K562 (cell line): ENCODE measurements at regions not wholly inside any gene's neighbourhood (a gene's known extent, or its start where the extent isn't known, plus 50 kb on each side); places are given as distances from the start of the nearest gene placed in this dataset.

Experiments
- ATAC-seq: fragments of 200-7000 bp; cut with Tn5 transposase; 3 replicates; pipeline ENCODE4 v1.9.1; 2020; ENCODE audit warnings: moderate library complexity
- BruUV-seq: library from RNA; stranded (reverse); fragments of 400-500 nt; replicated peaks from 2 replicates; lab custom pipeline; 2021; lab: Mats Ljungman, UMichigan
- CTCF ChIA-PET: fragments of 300-600 bp; formaldehyde crosslinking; extraction: SDS; loops from one replicate; lab custom pipeline; 2021; ENCODE audit warnings: low intra/inter-chr PET ratio; lab: Yijun Ruan, JAX
- POLR2A ChIA-PET: fragments of 300-600, 350-650 bp; sonication (Branson Sonifier 250); formaldehyde crosslinking; extraction: SDS; loops from one replicate; lab custom pipeline; 2021; ENCODE audit warnings: antibody characterized with exemption, inconsistent platforms; lab: Yijun Ruan, JAX
- DNase-seq, 4 experiments: peaks; one replicate each; pipeline versions ENCODE4 v3.0.0 to v3.0.0-alpha.2; 2011 to 2018; ENCODE audit warnings: low spot score in 3 of 4, mixed read lengths in 3 of 4; ENCODE audit errors: extremely low read depth in 1 of 4
- FAIRE-seq: peaks from 2 replicates; lab custom pipeline; 2011; peaks lifted over from hg19 to GRCh38; lab: Jason Lieb, UNC
- H2AFZ ChIP-seq: 2 replicates; pipeline ENCODE4 v1.6.0; 2011; ENCODE audit warnings: low read depth, low read length, control low read depth, inconsistent platforms
- H3K27ac ChIP-seq: fragments of 200-600 bp; 3 replicates; pipeline ENCODE4 v1.8.0; 2011; ENCODE audit warnings: low read depth, mild to moderate bottlenecking, control low read depth, inconsistent platforms, low read length, moderate library complexity, mixed read lengths; ENCODE audit errors: extremely low read depth
- H3K27me3 ChIP-seq, 2 experiments: fragments of 300-600 bp in 1 of 2; 2 replicates in 1 of 2; 3 replicates in 1 of 2; pipeline versions ENCODE4 v1.6.0 to v1.8.0; 2011; ENCODE audit warnings: inconsistent platforms in 2 of 2, low read length in 2 of 2, mild to moderate bottlenecking in 1 of 2, mixed read lengths in 1 of 2, moderate library complexity in 1 of 2; ENCODE audit not compliant: control insufficient read depth in 2 of 2, insufficient read depth in 2 of 2
- H3K36me3 ChIP-seq: fragments of 300-600 bp; 3 replicates; pipeline ENCODE4 v1.8.0; 2011; ENCODE audit warnings: mild to moderate bottlenecking, low read length, inconsistent platforms; ENCODE audit not compliant: control insufficient read depth, insufficient read depth
- H3K4me1 ChIP-seq, 2 experiments: fragments of 200-600 bp in 1 of 2; replicated peaks in 1 of 2; 2 replicates in 1 of 2; 3 replicates in 1 of 2; pipeline versions ENCODE4 v1.5.1 to v1.8.0; 2011; ENCODE audit warnings: inconsistent platforms in 2 of 2, low read length in 2 of 2, mild to moderate bottlenecking in 1 of 2, mixed read lengths in 1 of 2, moderate library complexity in 1 of 2; ENCODE audit not compliant: control insufficient read depth in 2 of 2, insufficient read depth in 2 of 2
- H3K4me2 ChIP-seq: 2 replicates; pipeline ENCODE4 v1.6.1; 2011; ENCODE audit warnings: low read length, control low read depth, inconsistent platforms, mixed read lengths; ENCODE audit not compliant: insufficient read depth
- H3K4me3 ChIP-seq: fragments of 200-600 bp; sonication (generic), shearing (Covaris generic); 2 replicates; pipeline ENCODE4 v1.5.1; 2016; ENCODE audit warnings: control low read depth, inconsistent platforms
- H3K79me2 ChIP-seq: fragments of 200-600 bp; 3 replicates; pipeline ENCODE4 v1.8.0; 2011; ENCODE audit warnings: low read length, inconsistent platforms; ENCODE audit not compliant: control insufficient read depth, insufficient read depth
- H3K9ac ChIP-seq, 2 experiments: 2 replicates each; pipeline versions ENCODE4 v1.6.0 to v1.6.1; 2011; ENCODE audit warnings: low read depth in 2 of 2, low read length in 2 of 2, control low read depth in 1 of 2, inconsistent platforms in 1 of 2, mild to moderate bottlenecking in 1 of 2, mixed read lengths in 1 of 2; ENCODE audit not compliant: insufficient read depth in 1 of 2
- H3K9me1 ChIP-seq: one replicate; pipeline ENCODE4 v1.6.0; 2011; ENCODE audit warnings: inconsistent platforms, mild to moderate bottlenecking, low read length, moderate library complexity; ENCODE audit not compliant: control insufficient read depth, insufficient read depth
- H3K9me3 ChIP-seq: replicated peaks from 2 replicates; pipeline ENCODE4 v1.5.1; 2011; ENCODE audit warnings: low read depth, low read length, inconsistent platforms; ENCODE audit not compliant: control insufficient read depth, insufficient read depth
- H4K20me1 ChIP-seq: replicated peaks from 2 replicates; pipeline ENCODE4 v1.6.1; 2011; ENCODE audit warnings: low read length, inconsistent platforms, mixed read lengths; ENCODE audit not compliant: control insufficient read depth, insufficient read depth
- CBFA2T2 ChIP-seq: fragments of 450-650 bp; conservative IDR thresholded peaks from 2 replicates; pipeline ENCODE4 v1.6.1; 2017; ENCODE audit warnings: mild to moderate bottlenecking
- MAFK ChIP-seq: IDR thresholded peaks from 2 replicates; pipeline ENCODE4 v1.6.1; 2011; ENCODE audit warnings: low read length, improper control_type of control experiment
- PTBP1 ChIP-seq: fragments of 200-400 bp; formaldehyde crosslinking; IDR thresholded peaks from 2 replicates; pipeline ENCODE4 v1.6.1; 2017; ENCODE audit warnings: low read depth, low read length
- THRAP3 ChIP-seq: fragments of 450-650 bp; IDR thresholded peaks from 2 replicates; pipeline ENCODE4 v1.6.1; 2016; ENCODE audit warnings: mild to moderate bottlenecking, inconsistent platforms, borderline replicate concordance
- ZFP30 ChIP-seq: fragments of 250-450 bp; sonication (Bioruptor Pico); IDR thresholded peaks from 2 replicates; pipeline ENCODE4 v1.8.0; 2022; ENCODE audit warnings: moderate library complexity, mild to moderate bottlenecking, inconsistent platforms, borderline replicate concordance
- ZNF165 ChIP-seq: fragments of 250-450 bp; sonication (Bioruptor Pico); IDR thresholded peaks from 2 replicates; pipeline ENCODE4 v1.4.0; 2020; ENCODE audit warnings: borderline replicate concordance
- ZNF239 ChIP-seq: fragments of 250-450 bp; sonication (Bioruptor Pico); IDR thresholded peaks from 2 replicates; pipeline ENCODE4 v1.4.0; 2020; ENCODE audit warnings: mild to moderate bottlenecking
- WGBS: fragments of 100-300 bp; shearing (Covaris generic); methylation state at CpG from one replicate; pipeline ENCODE4 v1.1.6; 2016; ENCODE audit warnings: low coverage, mixed read lengths; ENCODE audit not compliant: insufficient coverage; ENCODE audit errors: missing lambda C conversion rate; 5-methylcytosine and 5-hydroxymethylcytosine counted together
- in situ Hi-C: fragments of 300-500 bp; cut with MboI; formaldehyde crosslinking; loops from 4 replicates; pipeline ENCODE4 v1.15.0; 2018; ENCODE audit warnings: inconsistent platforms, mixed read lengths
- intact Hi-C: fragments of 100-400 bp; cut with micrococcal nuclease; formaldehyde crosslinking; loops from 2 replicates; pipeline ENCODE4 v1.14.2; 2022
- TF ChIP-seq, protein P1 (sequence below), 2 experiments: fragments of 450-650 bp; IDR thresholded peaks; 2 replicates each; pipeline ENCODE4 v1.6.1; 2018; ENCODE audit warnings: mild to moderate bottlenecking in 2 of 2, low read depth in 1 of 2; ENCODE audit not compliant: partially characterized antibody in 2 of 2
- TF ChIP-seq, protein P2 (sequence below): sonication (generic); formaldehyde crosslinking; IDR thresholded peaks from 2 replicates; pipeline ENCODE4 v1.8.0; 2023; ENCODE audit warnings: mild to moderate bottlenecking, missing genetic modification reagents
- TF ChIP-seq, protein P3 (sequence below): fragments of 450-650 bp; IDR thresholded peaks from 2 replicates; pipeline ENCODE4 v1.6.1; 2017; ENCODE audit warnings: antibody characterized with exemption, mild to moderate bottlenecking

DNA sequence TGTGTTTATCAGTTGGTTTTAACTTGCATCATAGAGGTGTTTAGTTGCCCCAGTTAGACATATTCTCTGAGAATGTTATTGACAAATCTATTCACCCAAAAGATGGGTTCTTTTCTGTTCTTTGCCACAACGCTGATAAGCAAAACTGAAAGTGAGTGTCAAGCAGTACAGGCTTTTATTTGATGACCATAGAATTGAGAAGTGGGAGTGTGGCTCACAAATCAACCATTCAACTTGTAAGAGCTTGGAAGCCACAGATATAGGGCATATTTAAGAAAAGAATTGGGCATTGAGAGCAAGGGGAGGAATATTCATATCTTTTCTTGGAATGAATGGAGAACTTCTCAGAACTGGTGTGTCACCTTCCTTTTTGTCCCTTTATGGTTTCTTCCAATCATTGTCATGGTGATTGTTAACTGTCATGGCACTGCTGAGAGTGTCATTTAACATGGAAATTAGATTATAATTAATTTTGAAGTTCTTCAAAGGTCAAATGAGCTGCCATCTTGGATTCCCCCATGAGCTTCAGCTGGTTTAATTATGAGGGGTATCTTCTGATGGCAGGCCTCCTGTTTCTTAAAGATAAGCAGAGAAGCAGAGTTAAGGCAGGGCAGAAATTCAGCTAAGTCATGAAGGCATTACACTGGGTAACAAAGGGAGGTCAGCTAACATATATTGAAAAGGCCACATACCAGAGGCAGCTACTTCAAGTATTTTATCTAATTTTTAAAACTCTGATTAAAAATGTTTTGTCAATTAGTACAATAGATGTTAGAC, 254.0 kb upstream of the HTR1E start (continued):
- TF ChIP-seq, protein P1, sequence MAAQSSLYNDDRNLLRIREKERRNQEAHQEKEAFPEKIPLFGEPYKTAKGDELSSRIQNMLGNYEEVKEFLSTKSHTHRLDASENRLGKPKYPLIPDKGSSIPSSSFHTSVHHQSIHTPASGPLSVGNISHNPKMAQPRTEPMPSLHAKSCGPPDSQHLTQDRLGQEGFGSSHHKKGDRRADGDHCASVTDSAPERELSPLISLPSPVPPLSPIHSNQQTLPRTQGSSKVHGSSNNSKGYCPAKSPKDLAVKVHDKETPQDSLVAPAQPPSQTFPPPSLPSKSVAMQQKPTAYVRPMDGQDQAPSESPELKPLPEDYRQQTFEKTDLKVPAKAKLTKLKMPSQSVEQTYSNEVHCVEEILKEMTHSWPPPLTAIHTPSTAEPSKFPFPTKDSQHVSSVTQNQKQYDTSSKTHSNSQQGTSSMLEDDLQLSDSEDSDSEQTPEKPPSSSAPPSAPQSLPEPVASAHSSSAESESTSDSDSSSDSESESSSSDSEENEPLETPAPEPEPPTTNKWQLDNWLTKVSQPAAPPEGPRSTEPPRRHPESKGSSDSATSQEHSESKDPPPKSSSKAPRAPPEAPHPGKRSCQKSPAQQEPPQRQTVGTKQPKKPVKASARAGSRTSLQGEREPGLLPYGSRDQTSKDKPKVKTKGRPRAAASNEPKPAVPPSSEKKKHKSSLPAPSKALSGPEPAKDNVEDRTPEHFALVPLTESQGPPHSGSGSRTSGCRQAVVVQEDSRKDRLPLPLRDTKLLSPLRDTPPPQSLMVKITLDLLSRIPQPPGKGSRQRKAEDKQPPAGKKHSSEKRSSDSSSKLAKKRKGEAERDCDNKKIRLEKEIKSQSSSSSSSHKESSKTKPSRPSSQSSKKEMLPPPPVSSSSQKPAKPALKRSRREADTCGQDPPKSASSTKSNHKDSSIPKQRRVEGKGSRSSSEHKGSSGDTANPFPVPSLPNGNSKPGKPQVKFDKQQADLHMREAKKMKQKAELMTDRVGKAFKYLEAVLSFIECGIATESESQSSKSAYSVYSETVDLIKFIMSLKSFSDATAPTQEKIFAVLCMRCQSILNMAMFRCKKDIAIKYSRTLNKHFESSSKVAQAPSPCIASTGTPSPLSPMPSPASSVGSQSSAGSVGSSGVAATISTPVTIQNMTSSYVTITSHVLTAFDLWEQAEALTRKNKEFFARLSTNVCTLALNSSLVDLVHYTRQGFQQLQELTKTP (IDR thresholded peaks at IDR 0.05; ENCODE audit: low read depth in 1 of 2, partially characterized antibody in 2 of 2) = no peak
- TF ChIP-seq MAFK (peak; percentile 86), ZNF165 (CRISPR knock-in tag) (no peak)

DNA sequence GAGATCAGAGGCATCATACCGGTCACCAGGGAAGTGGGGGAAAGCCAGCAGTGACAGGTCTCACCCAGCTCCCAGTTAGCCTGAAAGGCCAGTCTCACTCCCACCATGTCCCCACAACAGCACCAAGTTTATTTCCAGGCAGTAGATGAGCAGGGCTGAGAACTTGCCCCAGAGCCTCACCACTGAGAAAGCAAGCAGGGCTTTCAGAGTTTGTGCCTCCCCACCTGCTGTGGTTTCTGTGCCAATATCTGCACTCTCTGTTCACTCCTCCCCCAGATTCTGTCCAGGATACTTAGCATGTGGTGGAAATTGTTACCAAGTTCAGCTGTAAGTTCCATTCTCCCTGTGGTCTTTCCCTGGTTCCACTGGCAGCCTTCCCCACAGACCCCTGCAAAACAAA, 255.0 kb upstream of the HTR1E start:
- no peaks in the 10 kb centered on the region for H3K27me3 ChIP-seq
- CTCF ChIA-PET = no interaction called here
- H2AFZ ChIP-seq = peak overlapping the region; percentile 94
- peaks cover 11 to 51% of the 10 kb centered on the region in 2 experiments for H3K4me1 ChIP-seq
- WGBS = 36% methylated on average over 1 of the region's 1 CpG
- no peaks in the 10 kb centered on the region for H4K20me1 ChIP-seq
- BruUV-seq = no TSS peak
- peak in 2 of 4 experiments; percentile 9 to 33 for DNase-seq
- intact Hi-C loops (loop anchor here (5.0 kb wide), 1 partner anchor 65 kb away; no protein-coding TSS in a partner anchor), in situ Hi-C loops (loop anchor here (25.0 kb wide), 1 partner anchor 1920 kb away; the partner anchor contains the start of gene TBX18)
- H3K27ac ChIP-seq = peak overlapping the region; percentile 95
- H3K79me2 ChIP-seq = no peaks in the 10 kb centered on the region
- FAIRE-seq = no peak
- H3K4me3 ChIP-seq = no peak overlapping the region
- H3K9me1 ChIP-seq = no peaks in the 10 kb centered on the region
- no peaks in the 10 kb centered on the region for H3K36me3 ChIP-seq
- peak overlapping the region; percentile 73 to 79; a peak in 3 of 4 replicates for H3K9ac ChIP-seq
- peak overlapping the region; percentile 40 for H3K4me2 ChIP-seq
- H3K9me3 ChIP-seq = no peaks in the 10 kb centered on the region
- ATAC-seq = peak; percentile 30
- POLR2A ChIA-PET = interaction anchor here (0.5 to 0.8 kb wide), 4 partner anchors 11 to 1112 kb away, joined by 3 to 5 read pairs (median 3); no protein-coding TSS in a partner anchor
- TF ChIP-seq, protein P2, sequence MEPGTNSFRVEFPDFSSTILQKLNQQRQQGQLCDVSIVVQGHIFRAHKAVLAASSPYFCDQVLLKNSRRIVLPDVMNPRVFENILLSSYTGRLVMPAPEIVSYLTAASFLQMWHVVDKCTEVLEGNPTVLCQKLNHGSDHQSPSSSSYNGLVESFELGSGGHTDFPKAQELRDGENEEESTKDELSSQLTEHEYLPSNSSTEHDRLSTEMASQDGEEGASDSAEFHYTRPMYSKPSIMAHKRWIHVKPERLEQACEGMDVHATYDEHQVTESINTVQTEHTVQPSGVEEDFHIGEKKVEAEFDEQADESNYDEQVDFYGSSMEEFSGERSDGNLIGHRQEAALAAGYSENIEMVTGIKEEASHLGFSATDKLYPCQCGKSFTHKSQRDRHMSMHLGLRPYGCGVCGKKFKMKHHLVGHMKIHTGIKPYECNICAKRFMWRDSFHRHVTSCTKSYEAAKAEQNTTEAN (CRISPR knock-in tag) = no peak
- no peak for TF ChIP-seq THRAP3
- TF ChIP-seq, protein P3, sequence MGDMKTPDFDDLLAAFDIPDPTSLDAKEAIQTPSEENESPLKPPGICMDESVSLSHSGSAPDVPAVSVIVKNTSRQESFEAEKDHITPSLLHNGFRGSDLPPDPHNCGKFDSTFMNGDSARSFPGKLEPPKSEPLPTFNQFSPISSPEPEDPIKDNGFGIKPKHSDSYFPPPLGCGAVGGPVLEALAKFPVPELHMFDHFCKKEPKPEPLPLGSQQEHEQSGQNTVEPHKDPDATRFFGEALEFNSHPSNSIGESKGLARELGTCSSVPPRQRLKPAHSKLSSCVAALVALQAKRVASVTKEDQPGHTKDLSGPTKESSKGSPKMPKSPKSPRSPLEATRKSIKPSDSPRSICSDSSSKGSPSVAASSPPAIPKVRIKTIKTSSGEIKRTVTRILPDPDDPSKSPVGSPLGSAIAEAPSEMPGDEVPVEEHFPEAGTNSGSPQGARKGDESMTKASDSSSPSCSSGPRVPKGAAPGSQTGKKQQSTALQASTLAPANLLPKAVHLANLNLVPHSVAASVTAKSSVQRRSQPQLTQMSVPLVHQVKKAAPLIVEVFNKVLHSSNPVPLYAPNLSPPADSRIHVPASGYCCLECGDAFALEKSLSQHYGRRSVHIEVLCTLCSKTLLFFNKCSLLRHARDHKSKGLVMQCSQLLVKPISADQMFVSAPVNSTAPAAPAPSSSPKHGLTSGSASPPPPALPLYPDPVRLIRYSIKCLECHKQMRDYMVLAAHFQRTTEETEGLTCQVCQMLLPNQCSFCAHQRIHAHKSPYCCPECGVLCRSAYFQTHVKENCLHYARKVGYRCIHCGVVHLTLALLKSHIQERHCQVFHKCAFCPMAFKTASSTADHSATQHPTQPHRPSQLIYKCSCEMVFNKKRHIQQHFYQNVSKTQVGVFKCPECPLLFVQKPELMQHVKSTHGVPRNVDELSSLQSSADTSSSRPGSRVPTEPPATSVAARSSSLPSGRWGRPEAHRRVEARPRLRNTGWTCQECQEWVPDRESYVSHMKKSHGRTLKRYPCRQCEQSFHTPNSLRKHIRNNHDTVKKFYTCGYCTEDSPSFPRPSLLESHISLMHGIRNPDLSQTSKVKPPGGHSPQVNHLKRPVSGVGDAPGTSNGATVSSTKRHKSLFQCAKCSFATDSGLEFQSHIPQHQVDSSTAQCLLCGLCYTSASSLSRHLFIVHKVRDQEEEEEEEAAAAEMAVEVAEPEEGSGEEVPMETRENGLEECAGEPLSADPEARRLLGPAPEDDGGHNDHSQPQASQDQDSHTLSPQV = 0 out of 2 replicates have a peak, but pooled peaks have one; percentile 11
- no peak for TF ChIP-seq ZNF239 (CRISPR knock-in tag)
- no peak for TF ChIP-seq PTBP1
- 0 out of 2 replicates have a peak, but pooled peaks have one; percentile 14 for TF ChIP-seq CBFA2T2
- TF ChIP-seq ZFP30 = no peak
